Left ventricle myocardium inferior (tissue), 1 donor: ENCODE measurements at regions not wholly inside any gene's neighbourhood (a gene's known extent, or its start where the extent isn't known, plus 50 kb on each side); places are given as distances from the start of the nearest gene placed in this dataset.

ENCODE experiments used
- DNase-seq: peaks from one replicate; pipeline ENCODE4 v3.0.0-alpha.2; 2020
- H3K27ac ChIP-seq: fragments of 200-600 bp; replicated peaks from 2 replicates; pipeline ENCODE4 v1.8.0; 2021
- H3K27me3 ChIP-seq: fragments of 200-600 bp; 2 replicates; pipeline ENCODE4 v1.8.0; 2021; ENCODE audit warnings: low read depth
- H3K36me3 ChIP-seq: fragments of 200-600 bp; 2 replicates; pipeline ENCODE4 v1.8.0; 2021
- H3K4me1 ChIP-seq: fragments of 200-600 bp; 2 replicates; pipeline ENCODE4 v1.8.0; 2021
- H3K4me3 ChIP-seq: fragments of 200-600 bp; 2 replicates; pipeline ENCODE4 v1.8.0; 2021; ENCODE audit warnings: mild to moderate bottlenecking, moderate library complexity
- H3K9me3 ChIP-seq: fragments of 200-600 bp; replicated peaks from 2 replicates; pipeline ENCODE4 v1.8.0; 2021
- CTCF ChIP-seq: fragments of 200-600 bp; IDR thresholded peaks from 2 replicates; pipeline ENCODE4 v1.8.0; 2021; ENCODE audit warnings: antibody characterized with exemption, mild to moderate bottlenecking, borderline replicate concordance
- intact Hi-C: fragments of 100-400 bp; cut with micrococcal nuclease; formaldehyde crosslinking; loops from one replicate; pipeline ENCODE4 v1.11.0; 2022
- donor health status: DM: no; HTN: yes; CAD: no; lungs with severe emphysema.

GRCh38 chr9:70465398-70465797 lies 50.9 kb upstream of the KLF9 start:
- Histone ChIP-seq H3K36me3 (no peaks in the 10 kb centered on the region), H3K27ac (no peak overlapping the region), H3K9me3 (no peaks in the 10 kb centered on the region), H3K27me3 (no peaks in the 10 kb centered on the region), H3K4me3 (no peak overlapping the region), H3K4me1 (peaks cover 49% of the 10 kb centered on the region)
- intact Hi-C loops, result loop anchor here (5.0 kb wide), 1 partner anchor 43 kb away; no protein-coding TSS in a partner anchor
- TF ChIP-seq CTCF, result no peak
- DNase-seq, result no peak
